ENCODE measurements at regions not wholly inside any gene's neighbourhood (a gene's known extent, or its start where the extent isn't known, plus 50 kb on each side); places are given as distances from the start of the nearest gene placed in this dataset.

DNA sequence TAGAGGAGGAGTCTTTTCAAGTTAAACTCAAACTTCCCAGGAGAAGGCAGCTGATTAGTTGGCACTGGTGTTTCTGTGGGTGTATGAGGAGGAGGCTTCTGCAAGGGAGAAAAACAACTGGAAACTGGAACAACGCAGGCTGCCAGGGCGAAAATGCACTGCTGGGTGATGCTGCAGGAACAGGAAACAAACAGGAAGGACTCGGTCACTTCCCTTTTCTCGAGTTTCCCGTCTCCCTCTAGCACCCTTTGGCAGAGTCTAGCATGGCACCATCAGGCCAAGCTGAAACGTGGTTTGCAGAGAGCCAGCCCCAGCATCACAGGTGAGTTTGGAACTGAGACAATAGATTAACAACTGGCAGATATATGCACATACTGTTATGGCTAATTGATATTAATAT is 77.5 kb upstream of the CAST start:
- TF ChIP-seq, protein P1, sequence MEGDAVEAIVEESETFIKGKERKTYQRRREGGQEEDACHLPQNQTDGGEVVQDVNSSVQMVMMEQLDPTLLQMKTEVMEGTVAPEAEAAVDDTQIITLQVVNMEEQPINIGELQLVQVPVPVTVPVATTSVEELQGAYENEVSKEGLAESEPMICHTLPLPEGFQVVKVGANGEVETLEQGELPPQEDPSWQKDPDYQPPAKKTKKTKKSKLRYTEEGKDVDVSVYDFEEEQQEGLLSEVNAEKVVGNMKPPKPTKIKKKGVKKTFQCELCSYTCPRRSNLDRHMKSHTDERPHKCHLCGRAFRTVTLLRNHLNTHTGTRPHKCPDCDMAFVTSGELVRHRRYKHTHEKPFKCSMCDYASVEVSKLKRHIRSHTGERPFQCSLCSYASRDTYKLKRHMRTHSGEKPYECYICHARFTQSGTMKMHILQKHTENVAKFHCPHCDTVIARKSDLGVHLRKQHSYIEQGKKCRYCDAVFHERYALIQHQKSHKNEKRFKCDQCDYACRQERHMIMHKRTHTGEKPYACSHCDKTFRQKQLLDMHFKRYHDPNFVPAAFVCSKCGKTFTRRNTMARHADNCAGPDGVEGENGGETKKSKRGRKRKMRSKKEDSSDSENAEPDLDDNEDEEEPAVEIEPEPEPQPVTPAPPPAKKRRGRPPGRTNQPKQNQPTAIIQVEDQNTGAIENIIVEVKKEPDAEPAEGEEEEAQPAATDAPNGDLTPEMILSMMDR (IDR thresholded peaks at IDR 0.05): no peak
- DNase-seq (ENCODE audit: low spot score): no peak
- no peaks in the 10 kb centered on the region for H3K9me3 Mint-ChIP-seq (ENCODE audit: low read depth)
- no peak overlapping the region for H3K27ac Mint-ChIP-seq (ENCODE audit: unreplicated experiment)
- no peaks in the 10 kb centered on the region for H3K36me3 Mint-ChIP-seq (ENCODE audit: low read depth)
- H3K4me3 Mint-ChIP-seq (ENCODE audit: unreplicated experiment): no peak overlapping the region
- peaks cover 6% of the 10 kb centered on the region for H3K4me1 Mint-ChIP-seq (ENCODE audit: low read depth)
- peaks cover 2% of the 10 kb centered on the region for H3K27me3 Mint-ChIP-seq (ENCODE audit: low read depth)

DNA sequence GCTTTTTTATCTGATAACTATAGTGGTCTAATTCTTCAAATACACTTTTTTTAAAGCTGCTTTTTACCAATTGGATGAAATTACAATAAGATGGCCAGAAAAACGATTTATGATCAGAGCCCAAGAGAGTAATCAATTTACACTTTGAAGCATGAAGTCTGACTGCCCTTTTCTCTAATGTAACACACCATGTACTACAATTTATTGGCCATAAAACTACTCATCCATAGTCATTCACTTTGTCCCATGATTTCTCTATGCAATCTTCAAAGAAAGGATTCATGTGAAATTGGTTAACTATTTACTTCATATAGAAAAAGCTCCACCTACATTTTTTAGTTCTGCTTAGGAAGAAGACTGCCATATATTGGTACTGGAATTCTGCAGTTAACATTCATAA is 73.6 kb upstream of the CAST start:
- H3K4me1 Mint-ChIP-seq (ENCODE audit: low read depth): no peaks in the 10 kb centered on the region
- H3K4me3 Mint-ChIP-seq (ENCODE audit: unreplicated experiment): no peak overlapping the region
- TF ChIP-seq, protein P1 (IDR thresholded peaks at IDR 0.05): no peak
- H3K27ac Mint-ChIP-seq (ENCODE audit: unreplicated experiment): no peak overlapping the region
- no peaks in the 10 kb centered on the region for H3K36me3 Mint-ChIP-seq (ENCODE audit: low read depth)
- H3K27me3 Mint-ChIP-seq (ENCODE audit: low read depth): peaks cover 2% of the 10 kb centered on the region
- H3K9me3 Mint-ChIP-seq (ENCODE audit: low read depth): peaks cover 2% of the 10 kb centered on the region
- no peak for DNase-seq (ENCODE audit: low spot score)

DNA sequence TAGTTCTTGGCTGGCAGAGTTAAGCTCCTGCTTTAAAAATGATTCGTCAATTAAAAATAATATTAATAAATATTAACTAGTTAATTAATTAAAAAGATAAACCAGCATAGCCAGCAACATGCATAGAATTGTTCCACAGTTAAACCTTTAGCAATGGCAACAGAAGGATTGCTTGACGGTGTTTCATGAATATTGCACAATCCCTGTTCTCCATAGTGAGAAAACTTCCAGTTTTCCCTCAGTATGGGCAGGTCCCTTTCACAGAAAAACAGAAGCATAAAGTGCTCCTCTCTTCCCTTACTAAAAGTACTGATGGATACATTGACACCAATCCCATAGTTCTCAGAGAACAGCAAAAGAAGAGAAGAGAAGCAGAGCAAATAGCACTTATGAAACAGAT is 71.4 kb upstream of the CAST start:
- H3K4me1 Mint-ChIP-seq (ENCODE audit: low read depth): no peaks in the 10 kb centered on the region
- peaks cover 2% of the 10 kb centered on the region for H3K9me3 Mint-ChIP-seq (ENCODE audit: low read depth)
- no peak overlapping the region for H3K27ac Mint-ChIP-seq (ENCODE audit: unreplicated experiment)
- peaks cover 2% of the 10 kb centered on the region for H3K27me3 Mint-ChIP-seq (ENCODE audit: low read depth)
- no peak for DNase-seq (ENCODE audit: low spot score)
- H3K4me3 Mint-ChIP-seq (ENCODE audit: unreplicated experiment): no peak overlapping the region
- TF ChIP-seq, protein P1 (IDR thresholded peaks at IDR 0.05): no peak
- H3K36me3 Mint-ChIP-seq (ENCODE audit: low read depth): no peaks in the 10 kb centered on the region

DNA sequence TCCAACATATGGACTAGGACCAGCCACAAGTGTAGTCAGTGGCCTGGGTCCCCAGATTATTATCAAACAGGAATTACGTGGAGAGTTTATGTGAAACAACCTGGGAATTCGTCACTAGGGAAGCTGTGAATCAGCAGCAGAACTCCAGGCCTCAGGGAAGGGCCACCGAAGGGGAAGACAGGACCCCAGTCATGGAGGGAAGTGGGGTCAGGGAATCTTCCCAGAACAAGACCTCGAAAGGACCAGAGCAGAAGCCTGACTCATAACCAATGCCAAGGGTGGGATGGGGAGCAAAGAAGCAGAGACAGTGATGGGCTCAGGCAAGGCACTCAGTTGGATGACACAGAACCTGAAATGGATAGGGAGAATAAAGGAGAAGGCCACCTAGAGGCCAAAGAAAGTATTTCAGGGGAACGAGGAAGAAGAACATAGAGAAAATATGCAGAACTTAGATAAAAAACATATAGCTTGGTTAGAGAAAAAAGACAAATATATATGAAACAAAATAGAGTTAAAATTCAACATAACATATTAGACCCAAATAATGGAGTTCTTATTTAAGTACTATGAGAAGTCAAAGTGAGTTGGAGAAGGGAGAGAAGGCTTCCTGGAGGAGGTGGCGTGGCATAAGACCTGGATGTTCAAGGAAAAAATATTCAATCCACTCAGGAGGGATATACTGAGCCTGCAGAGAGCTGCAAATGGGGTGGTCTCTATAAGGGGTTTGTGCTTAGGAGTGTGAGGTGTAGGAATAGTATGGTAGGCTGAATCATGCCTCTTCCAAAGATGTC is 66.7 kb upstream of the CAST start:
- Mint-ChIP-seq H3K36me3 (ENCODE audit: low read depth) (no peaks in the 10 kb centered on the region), H3K27ac (ENCODE audit: unreplicated experiment) (no peak overlapping the region), H3K4me3 (ENCODE audit: unreplicated experiment) (no peak overlapping the region), H3K27me3 (ENCODE audit: low read depth) (peaks cover 2% of the 10 kb centered on the region), H3K9me3 (ENCODE audit: low read depth) (peaks cover 2% of the 10 kb centered on the region), H3K4me1 (ENCODE audit: low read depth) (no peaks in the 10 kb centered on the region)
- TF ChIP-seq, protein P1 (IDR thresholded peaks at IDR 0.05): peak; percentile 69
- no peak for DNase-seq (ENCODE audit: low spot score)

DNA sequence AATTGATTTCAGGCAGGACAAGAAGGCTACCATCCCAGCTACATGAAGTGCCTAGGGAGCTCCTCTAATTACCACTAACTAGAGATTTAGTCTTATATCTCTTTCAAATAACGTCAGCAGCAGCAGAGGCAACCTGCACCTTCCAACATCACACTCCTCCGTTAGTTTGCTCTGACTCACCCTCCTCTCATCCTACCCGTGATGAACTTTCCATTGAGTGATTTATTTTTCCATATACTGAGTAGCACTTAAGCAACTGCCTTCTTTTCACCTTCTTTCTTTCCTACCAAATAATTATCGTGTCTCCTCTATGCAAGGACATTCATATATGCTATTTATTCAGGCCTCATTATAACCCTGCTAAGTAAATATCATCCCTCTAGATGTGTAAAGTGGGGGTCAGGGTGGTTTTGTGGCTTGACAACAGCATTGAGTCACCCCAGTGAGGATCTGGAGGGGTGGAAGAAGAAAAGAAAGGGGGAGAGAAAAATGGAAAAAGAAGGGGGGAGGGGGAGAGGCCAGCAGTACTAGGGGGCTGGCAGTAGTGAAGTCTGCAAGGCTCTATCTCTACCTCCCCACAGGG is 64.6 kb upstream of the CAST start:
- H3K36me3 Mint-ChIP-seq (ENCODE audit: low read depth): no peaks in the 10 kb centered on the region
- H3K9me3 Mint-ChIP-seq (ENCODE audit: low read depth): peaks cover 2% of the 10 kb centered on the region
- DNase-seq (ENCODE audit: low spot score): no peak
- H3K4me3 Mint-ChIP-seq (ENCODE audit: unreplicated experiment): no peak overlapping the region
- TF ChIP-seq, protein P1 (IDR thresholded peaks at IDR 0.05): no peak
- H3K27ac Mint-ChIP-seq (ENCODE audit: unreplicated experiment): no peak overlapping the region
- peaks cover 2% of the 10 kb centered on the region for H3K4me1 Mint-ChIP-seq (ENCODE audit: low read depth)
- peaks cover 7% of the 10 kb centered on the region for H3K27me3 Mint-ChIP-seq (ENCODE audit: low read depth)
